ENCODE measurements at regions not wholly inside any gene's neighbourhood (a gene's known extent, or its start where the extent isn't known, plus 50 kb on each side); places are given as distances from the start of the nearest gene placed in this dataset.

- H3K9ac ChIP-seq (replicated peaks in 1 of 4; ENCODE audit: extremely low read depth in 1 of 4, low read depth in 3 of 4, low read length in 3 of 4): no peak overlapping the region
- no peak overlapping the region for H3K4ac ChIP-seq (replicated peaks; ENCODE audit: insufficient read length, low read depth, low read length)
- no peak overlapping the region for H2AK5ac ChIP-seq (ENCODE audit: low read depth, low read length)
- no peaks in the 10 kb centered on the region for H3K36me3 ChIP-seq (ENCODE audit: control insufficient read depth in 2 of 4, insufficient read depth in 4 of 4, low read length in 3 of 4)
- WGBS, 2 experiments (ENCODE audit: extremely low coverage in 1 of 2, insufficient coverage in 1 of 2, insufficient read length in 1 of 2, insufficient replicate concordance in 2 of 2, low coverage in 1 of 2, low lambda C conversion rate in 2 of 2, missing lambda C conversion rate in 1 of 2): 79% methylated on average over 13 of the region's 13 CpGs; no CpG with 5 or more reads in 1 of the 2 experiments
- peaks cover 2% of the 10 kb centered on the region; the same call in 1 of the 2 replicates for H3K23me2 ChIP-seq (ENCODE audit: low read depth, low read length)
- H2BK120ac ChIP-seq (replicated peaks; ENCODE audit: low read depth, low read length): no peak overlapping the region
- no peak overlapping the region for H2BK15ac ChIP-seq (ENCODE audit: low read length)
- ChIA-PET CTCF (ENCODE audit: partially characterized antibody) (interaction anchor here (1.3 to 2.6 kb wide), 2 partner anchors 13 to 19 kb away, joined by 3 to 10 read pairs; no protein-coding TSS in a partner anchor), POLR2A (ENCODE audit: partially characterized antibody) (no interaction called here)
- no peaks in the 10 kb centered on the region for H3K4me1 ChIP-seq (replicated peaks in 1 of 4; ENCODE audit: control insufficient read depth in 3 of 4, insufficient read depth in 4 of 4, low read length in 3 of 4)
- no peak overlapping the region for H4K5ac ChIP-seq (ENCODE audit: insufficient read length, low read depth, low read length)
- no peak overlapping the region for H3K4me3 ChIP-seq (ENCODE audit: extremely low read depth in 1 of 4, insufficient read depth in 2 of 4, low read depth in 3 of 4, low read length in 4 of 4)
- H3K9me3 ChIP-seq (ENCODE audit: insufficient read depth in 2 of 2, low read depth in 1 of 2, low read length in 1 of 2): peaks cover 45 to 58% of the 10 kb centered on the region in 2 experiments
- H2BK5ac ChIP-seq (ENCODE audit: low read depth, low read length): no peak overlapping the region
- FAIRE-seq (no peak), DNase-seq (ENCODE audit: low read depth in 1 of 2, low spot score in 2 of 2) (no peak)
- H3K18ac ChIP-seq (ENCODE audit: extremely low read depth, low read length): no peak overlapping the region
- TF ChIP-seq TAF1 (IDR thresholded peaks at IDR 0.05; ENCODE audit: low read depth, low read length) (no peak), EZH2 (IDR thresholded peaks at IDR 0.05; ENCODE audit: low read depth, low read length, severe bottlenecking) (no peak), CHD1 (IDR thresholded peaks at IDR 0.05; ENCODE audit: low read depth, low read length) (no peak), SUZ12 (IDR thresholded peaks at IDR 0.05; ENCODE audit: low read length) (no peak), CHD2 (IDR thresholded peaks at IDR 0.05; ENCODE audit: low read length) (no peak)
- H3K79me1 ChIP-seq (ENCODE audit: low read depth, low read length): no peaks in the 10 kb centered on the region
- no peak overlapping the region for H2BK20ac ChIP-seq (ENCODE audit: low read length)
- H3K23ac ChIP-seq (ENCODE audit: insufficient read length): no peak overlapping the region
- no peak overlapping the region for H3K4me2 ChIP-seq (ENCODE audit: insufficient read depth in 1 of 2, low read depth in 2 of 2, low read length in 2 of 2)
- H2AFZ ChIP-seq (ENCODE audit: low read length): no peak overlapping the region
- H2BK12ac ChIP-seq (ENCODE audit: low read depth, low read length): no peak overlapping the region
- peaks cover 0 to 2% of the 10 kb centered on the region in 2 experiments for H4K20me1 ChIP-seq (replicated peaks in 1 of 2; ENCODE audit: control insufficient read depth in 1 of 2, insufficient read depth in 2 of 2, low read length in 2 of 2)
- H3K14ac ChIP-seq (ENCODE audit: insufficient read length): no peak overlapping the region
- no peak overlapping the region for H4K91ac ChIP-seq (replicated peaks; ENCODE audit: insufficient read length, low read length)
- H3K56ac ChIP-seq (replicated peaks; ENCODE audit: insufficient read length, low read depth, low read length): no peak overlapping the region
- H3K27ac ChIP-seq (ENCODE audit: low read depth, low read length): no peak overlapping the region
- H3K79me2 ChIP-seq (ENCODE audit: control insufficient read depth in 1 of 2, insufficient read depth in 2 of 2, low read length in 2 of 2): no peaks in the 10 kb centered on the region
- H4K8ac ChIP-seq (ENCODE audit: extremely low read depth, insufficient read depth, low read length): no peak overlapping the region
- no peaks in the 10 kb centered on the region for H3K27me3 ChIP-seq (replicated peaks in 1 of 4; ENCODE audit: control insufficient read depth in 3 of 4, extremely low read depth in 1 of 4, insufficient read depth in 3 of 4, low read length in 3 of 4)
Observed at GRCh38 chr5:178786417-178786816, 56.0 kb upstream of the ZNF354A start.

Measured in H1 (cell line).